Gastroesophageal sphincter (tissue), 4 donors: ENCODE measurements at regions not wholly inside any gene's neighbourhood (a gene's known extent, or its start where the extent isn't known, plus 50 kb on each side); places are given as distances from the start of the nearest gene placed in this dataset.
A peak's percentile ranks its signal among the peaks of the same experiment; 100 is the strongest.
"Not testable (repeated sequence)": the region's sequence is repeated elsewhere in the genome, so short reads cannot be mapped to it uniquely, and the experiment has no call there.

Experiments
- ATAC-seq: fragments of 150-250 bp; one replicate; pipeline ENCODE4 v1.9.1; 2016; ENCODE audit warnings: mild to moderate bottlenecking, moderate library complexity
- H3K27ac ChIP-seq, 4 donors: fragments of 200-600 bp; sonication (generic) in 3 of 4; 1 replicate in 3 of 4; 2 replicates in 1 of 4; pipeline ENCODE4 v1.5.1; 2016 to 2019
- H3K27me3 ChIP-seq: fragments of 200-600 bp; sonication (generic); one replicate; pipeline ENCODE4 v1.5.1; 2019
- H3K36me3 ChIP-seq, 2 donors: fragments of 200-600 bp; sonication (generic); one replicate each; pipeline ENCODE4 v1.5.1; 2019; ENCODE audit warnings: control low read depth in 1 of 2
- H3K4me1 ChIP-seq, 3 donors: fragments of 200-600 bp; sonication (generic); 1 replicate in 2 of 3; 2 replicates in 1 of 3; pipeline ENCODE4 v1.5.1; 2016 to 2019; ENCODE audit warnings: control low read depth in 2 of 3
- H3K4me3 ChIP-seq, 2 donors: fragments of 200-600 bp; sonication (generic); one replicate each; pipeline ENCODE4 v1.5.1; 2019; ENCODE audit warnings: mild to moderate bottlenecking in 1 of 2, moderate library complexity in 1 of 2
- H3K9me3 ChIP-seq, 3 donors: fragments of 200-600 bp; sonication (generic); one replicate each; pipeline ENCODE4 v1.5.1; 2017 to 2019; ENCODE audit warnings: control low read depth in 2 of 3
- EP300 ChIP-seq: sonication (generic); formaldehyde crosslinking; IDR thresholded peaks from one replicate; pipeline ENCODE4 v1.6.1; 2017; ENCODE audit warnings: antibody characterized with exemption, mild to moderate bottlenecking
- POLR2A ChIP-seq, 2 donors: fragments of 450-650 bp; IDR thresholded peaks; one replicate each; pipeline ENCODE4 v1.6.1; 2017; ENCODE audit warnings: antibody characterized with exemption in 2 of 2, mild to moderate bottlenecking in 2 of 2, moderate library complexity in 1 of 2
- POLR2AphosphoS5 ChIP-seq: sonication (generic); formaldehyde crosslinking; IDR thresholded peaks from one replicate; pipeline ENCODE4 v1.6.1; 2017; ENCODE audit warnings: antibody characterized with exemption
- WGBS, 2 donors: methylation state at CpG; one replicate each; pipeline ENCODE4 v1.1.5; 2018; ENCODE audit warnings: low coverage in 1 of 2; 5-methylcytosine and 5-hydroxymethylcytosine counted together
- TF ChIP-seq, protein P1 (sequence below), 4 experiments: fragments of 200-600 bp in 2 of 4; fragments of 450-650 bp in 2 of 4; sonication (generic) in 1 of 4; IDR thresholded peaks; one replicate each; pipeline ENCODE4 v1.5.1; 2017 to 2019; ENCODE audit warnings: antibody characterized with exemption in 4 of 4, mild to moderate bottlenecking in 2 of 4, moderate library complexity in 2 of 4

DNA sequence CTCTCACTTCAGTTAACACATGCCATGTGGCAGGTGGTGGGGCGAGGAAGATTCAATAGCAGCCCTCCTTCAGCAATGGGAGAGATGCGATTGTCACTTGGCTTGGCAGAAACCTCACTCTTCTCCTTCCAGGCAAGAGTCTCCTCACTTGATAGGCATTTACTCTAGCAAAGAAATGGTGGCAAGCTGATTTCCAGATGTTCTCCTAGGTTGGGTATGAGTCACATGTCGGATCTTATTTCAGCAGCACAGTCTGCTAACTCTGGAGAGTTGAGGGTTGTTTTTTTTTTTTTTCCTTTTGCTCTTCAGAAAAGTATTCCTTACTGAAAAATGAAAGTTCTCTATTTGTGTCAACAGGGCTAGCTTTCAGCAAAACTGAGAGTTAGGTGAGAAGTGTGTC lies 119.5 kb upstream of the CHRDL1 start:
- no peak for TF ChIP-seq EP300
- TF ChIP-seq POLR2AphosphoS5 = no peak
- TF ChIP-seq, protein P1, sequence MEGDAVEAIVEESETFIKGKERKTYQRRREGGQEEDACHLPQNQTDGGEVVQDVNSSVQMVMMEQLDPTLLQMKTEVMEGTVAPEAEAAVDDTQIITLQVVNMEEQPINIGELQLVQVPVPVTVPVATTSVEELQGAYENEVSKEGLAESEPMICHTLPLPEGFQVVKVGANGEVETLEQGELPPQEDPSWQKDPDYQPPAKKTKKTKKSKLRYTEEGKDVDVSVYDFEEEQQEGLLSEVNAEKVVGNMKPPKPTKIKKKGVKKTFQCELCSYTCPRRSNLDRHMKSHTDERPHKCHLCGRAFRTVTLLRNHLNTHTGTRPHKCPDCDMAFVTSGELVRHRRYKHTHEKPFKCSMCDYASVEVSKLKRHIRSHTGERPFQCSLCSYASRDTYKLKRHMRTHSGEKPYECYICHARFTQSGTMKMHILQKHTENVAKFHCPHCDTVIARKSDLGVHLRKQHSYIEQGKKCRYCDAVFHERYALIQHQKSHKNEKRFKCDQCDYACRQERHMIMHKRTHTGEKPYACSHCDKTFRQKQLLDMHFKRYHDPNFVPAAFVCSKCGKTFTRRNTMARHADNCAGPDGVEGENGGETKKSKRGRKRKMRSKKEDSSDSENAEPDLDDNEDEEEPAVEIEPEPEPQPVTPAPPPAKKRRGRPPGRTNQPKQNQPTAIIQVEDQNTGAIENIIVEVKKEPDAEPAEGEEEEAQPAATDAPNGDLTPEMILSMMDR (IDR thresholded peaks at IDR 0.05) = no peak
- no peak for TF ChIP-seq POLR2A (IDR thresholded peaks at IDR 0.05)
- WGBS, 2 donors = 52% methylated on average over 3 of the region's 3 CpGs; no CpG with 5 or more reads in 1 of the 2 donors
- ATAC-seq = peak; percentile 48
- H3K9me3 ChIP-seq = no peaks in the 10 kb centered on the region
- H3K4me3 ChIP-seq = no peak overlapping the region
- H3K4me1 ChIP-seq = no peaks in the 10 kb centered on the region
- H3K36me3 ChIP-seq = no peaks in the 10 kb centered on the region
- H3K27me3 ChIP-seq = no peaks in the 10 kb centered on the region
- H3K27ac ChIP-seq = no peak overlapping the region

DNA sequence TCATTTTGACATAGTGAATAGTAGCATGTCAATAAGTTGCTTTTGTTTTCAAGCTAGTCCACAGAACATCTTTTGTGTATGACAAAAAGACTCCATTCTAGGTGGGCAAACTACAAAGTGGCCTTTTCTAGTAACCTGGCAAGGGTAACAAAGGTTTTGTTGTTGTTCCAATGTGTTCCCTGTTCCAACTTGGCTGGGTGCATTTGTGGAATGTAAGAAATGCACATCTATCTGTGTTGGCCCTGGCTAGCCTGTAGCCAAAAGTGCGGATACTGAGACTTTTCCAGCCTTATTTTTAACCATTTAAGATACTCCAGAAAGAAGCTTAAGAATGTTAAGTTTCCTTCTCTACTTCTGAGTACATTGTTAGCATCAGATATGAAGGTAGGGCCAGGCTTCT lies 118.7 kb upstream of the CHRDL1 start:
- no peaks in the 10 kb centered on the region for H3K9me3 ChIP-seq
- H3K4me3 ChIP-seq = no peak overlapping the region
- no peaks in the 10 kb centered on the region for H3K36me3 ChIP-seq
- no peak overlapping the region for H3K27ac ChIP-seq
- WGBS, 2 donors = 50% methylated on average over 1 of the region's 1 CpG; no CpG with 5 or more reads in 1 of the 2 donors
- no peak for ATAC-seq
- TF ChIP-seq, protein P1 (IDR thresholded peaks at IDR 0.05) = no peak
- no peak for TF ChIP-seq POLR2A (IDR thresholded peaks at IDR 0.05)
- TF ChIP-seq POLR2AphosphoS5 = no peak
- TF ChIP-seq EP300 = no peak
- H3K4me1 ChIP-seq = no peaks in the 10 kb centered on the region
- H3K27me3 ChIP-seq = no peaks in the 10 kb centered on the region

DNA sequence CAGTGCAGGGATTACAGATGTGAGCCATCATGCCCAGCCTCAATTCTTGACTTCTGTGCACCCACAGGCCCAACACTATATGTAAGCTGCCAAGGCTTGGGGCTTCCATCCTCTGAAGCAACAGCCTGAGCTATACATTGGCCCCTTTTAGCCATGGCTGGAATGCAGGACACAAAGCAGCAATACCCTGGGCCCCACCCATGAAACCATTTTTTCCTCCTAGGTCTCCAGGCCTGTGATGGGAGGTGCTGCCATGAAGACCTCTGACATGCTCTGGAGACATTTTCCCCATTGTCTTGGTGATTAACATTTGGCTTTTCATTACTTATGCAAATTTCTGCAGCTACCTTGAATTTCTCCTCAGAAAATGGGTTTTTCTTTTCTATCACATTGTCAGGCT lies 109.1 kb upstream of the CHRDL1 start:
- not testable (repeated sequence) for H3K27me3 ChIP-seq, ATAC-seq, H3K9me3 ChIP-seq, H3K4me3 ChIP-seq, H3K36me3 ChIP-seq, H3K27ac ChIP-seq, H3K4me1 ChIP-seq

DNA sequence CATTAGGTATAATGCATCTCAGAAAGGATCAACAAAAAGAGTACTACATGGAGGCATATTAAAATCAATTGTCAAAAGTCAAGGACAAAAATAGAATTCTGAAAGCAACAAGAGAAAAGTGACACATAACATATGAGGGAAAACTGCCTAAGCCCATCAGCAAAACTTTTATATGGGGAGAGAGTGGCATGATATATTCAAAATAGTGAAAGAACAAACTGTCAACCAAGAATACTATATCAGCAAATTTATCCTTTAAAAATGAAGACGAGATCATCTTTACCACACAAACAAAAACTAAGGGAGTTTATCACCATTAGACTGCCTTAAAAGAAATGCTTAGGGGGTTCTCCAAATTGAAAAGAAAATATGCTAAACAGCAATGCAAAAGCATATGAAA lies 86.4 kb upstream of the CHRDL1 start:
- ATAC-seq = no peak
- H3K27me3 ChIP-seq = no peaks in the 10 kb centered on the region
- H3K4me1 ChIP-seq = no peaks in the 10 kb centered on the region
- no peaks in the 10 kb centered on the region for H3K36me3 ChIP-seq
- H3K27ac ChIP-seq = no peak overlapping the region
- WGBS, 2 donors = 67 to 92% methylated on average over 1 of the region's 1 CpG
- H3K4me3 ChIP-seq = no peak overlapping the region
- TF ChIP-seq POLR2AphosphoS5 (no peak), POLR2A (IDR thresholded peaks at IDR 0.05) (no peak), EP300 (no peak)
- TF ChIP-seq, protein P1 (IDR thresholded peaks at IDR 0.05) = no peak
- peaks cover 0 to 7% (median 0%) of the 10 kb centered on the region in 3 donors for H3K9me3 ChIP-seq

DNA sequence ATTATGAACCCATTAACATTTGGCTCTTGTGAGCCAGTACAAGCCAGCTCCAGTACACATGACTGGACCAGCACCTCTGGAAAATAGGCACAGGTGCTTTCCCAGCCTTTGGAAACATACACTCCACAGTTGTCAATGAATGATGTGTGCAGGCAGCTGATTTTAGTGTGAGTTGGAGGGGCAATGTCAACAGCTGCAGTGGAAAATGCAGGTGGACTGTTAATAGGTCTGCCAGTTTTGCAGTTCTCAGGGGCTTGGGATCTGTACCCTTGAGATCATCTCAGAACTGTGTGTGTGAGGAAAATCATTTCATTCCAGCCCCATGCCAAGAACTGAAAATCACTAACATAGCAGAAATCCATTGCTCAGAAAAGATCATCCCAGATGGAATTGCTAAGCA lies 81.7 kb upstream of the CHRDL1 start:
- no peak overlapping the region for H3K4me3 ChIP-seq
- TF ChIP-seq, protein P1 (IDR thresholded peaks at IDR 0.05) = no peak
- TF ChIP-seq POLR2AphosphoS5 (no peak), EP300 (no peak), POLR2A (IDR thresholded peaks at IDR 0.05) (no peak)
- H3K27me3 ChIP-seq = no peaks in the 10 kb centered on the region
- no peak overlapping the region for H3K27ac ChIP-seq
- no peaks in the 10 kb centered on the region for H3K36me3 ChIP-seq
- no peaks in the 10 kb centered on the region for H3K4me1 ChIP-seq
- H3K9me3 ChIP-seq = peaks cover 0 to 7% (median 0%) of the 10 kb centered on the region in 3 donors
- ATAC-seq = no peak

DNA sequence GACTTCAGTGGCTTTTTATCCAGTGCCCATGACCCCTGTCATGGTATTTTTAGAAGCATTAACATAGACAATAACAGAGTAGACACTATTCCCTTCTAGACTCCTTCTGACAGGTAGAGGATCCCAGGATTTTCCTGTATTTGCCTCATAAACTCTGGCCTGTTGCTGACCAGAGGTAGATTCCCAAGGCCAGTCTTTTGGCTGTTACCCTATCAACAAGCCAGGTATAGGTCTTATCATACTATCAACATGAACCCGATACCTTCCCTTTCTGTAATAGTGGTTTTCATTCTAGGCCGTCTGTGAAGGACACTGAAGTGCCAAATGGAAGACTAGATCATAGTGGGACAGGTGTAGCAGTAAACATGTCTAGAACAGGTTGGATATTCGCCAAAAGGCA lies 76.2 kb upstream of the CHRDL1 start:
- Histone ChIP-seq H3K4me3 (no peak overlapping the region), H3K27me3 (no peaks in the 10 kb centered on the region), H3K36me3 (no peaks in the 10 kb centered on the region), H3K9me3 (no peaks in the 10 kb centered on the region), H3K4me1 (no peaks in the 10 kb centered on the region), H3K27ac (no peak overlapping the region)
- no peak for ATAC-seq
- TF ChIP-seq EP300 (no peak), POLR2AphosphoS5 (no peak), POLR2A (IDR thresholded peaks at IDR 0.05) (no peak)
- TF ChIP-seq, protein P1 (IDR thresholded peaks at IDR 0.05) = no peak
- WGBS, 2 donors = 30 to 67% methylated on average over 2 of the region's 3 CpGs
